ENCODE measurements at regions not wholly inside any gene's neighbourhood (a gene's known extent, or its start where the extent isn't known, plus 50 kb on each side); places are given as distances from the start of the nearest gene placed in this dataset.

DNA sequence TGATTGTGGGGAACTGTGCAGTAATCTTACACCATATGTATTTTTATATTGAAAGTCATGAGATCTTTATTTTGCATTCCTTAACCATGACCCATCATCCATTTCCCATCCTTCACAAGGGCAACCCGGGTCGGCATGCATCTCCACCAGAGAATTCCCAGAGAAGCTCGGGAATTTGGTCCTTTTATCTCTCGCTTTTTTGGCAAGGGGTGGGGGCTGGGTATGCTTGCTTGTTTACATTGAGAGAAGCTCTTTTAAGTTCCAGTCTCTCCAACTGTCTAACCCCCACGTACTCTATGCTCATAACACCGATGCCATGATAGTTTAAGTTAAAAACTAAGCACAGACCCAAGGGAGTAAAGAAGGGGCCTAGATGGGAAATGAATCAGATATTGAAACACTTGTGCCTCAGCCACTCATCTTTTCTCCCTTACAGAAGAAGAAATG, 109.9 kb upstream of the NFIB start:
- no peak overlapping the region for H3K4me3 ChIP-seq (ENCODE audit: low read length)
- DNase-seq (ENCODE audit: low read depth), result peak; percentile 43
- no peak for TF ChIP-seq CTCF (conservative IDR thresholded peaks at IDR 0.05; ENCODE audit: low read depth, low read length)

- no peak for DNase-seq (ENCODE audit: low read depth)
- no peak overlapping the region for H3K4me3 ChIP-seq (ENCODE audit: low read length)
- TF ChIP-seq CTCF (conservative IDR thresholded peaks at IDR 0.05; ENCODE audit: low read depth, low read length), result no peak
Observed at GRCh38 chr9:14421291-14421690, 107.3 kb upstream of the NFIB start.

DNA sequence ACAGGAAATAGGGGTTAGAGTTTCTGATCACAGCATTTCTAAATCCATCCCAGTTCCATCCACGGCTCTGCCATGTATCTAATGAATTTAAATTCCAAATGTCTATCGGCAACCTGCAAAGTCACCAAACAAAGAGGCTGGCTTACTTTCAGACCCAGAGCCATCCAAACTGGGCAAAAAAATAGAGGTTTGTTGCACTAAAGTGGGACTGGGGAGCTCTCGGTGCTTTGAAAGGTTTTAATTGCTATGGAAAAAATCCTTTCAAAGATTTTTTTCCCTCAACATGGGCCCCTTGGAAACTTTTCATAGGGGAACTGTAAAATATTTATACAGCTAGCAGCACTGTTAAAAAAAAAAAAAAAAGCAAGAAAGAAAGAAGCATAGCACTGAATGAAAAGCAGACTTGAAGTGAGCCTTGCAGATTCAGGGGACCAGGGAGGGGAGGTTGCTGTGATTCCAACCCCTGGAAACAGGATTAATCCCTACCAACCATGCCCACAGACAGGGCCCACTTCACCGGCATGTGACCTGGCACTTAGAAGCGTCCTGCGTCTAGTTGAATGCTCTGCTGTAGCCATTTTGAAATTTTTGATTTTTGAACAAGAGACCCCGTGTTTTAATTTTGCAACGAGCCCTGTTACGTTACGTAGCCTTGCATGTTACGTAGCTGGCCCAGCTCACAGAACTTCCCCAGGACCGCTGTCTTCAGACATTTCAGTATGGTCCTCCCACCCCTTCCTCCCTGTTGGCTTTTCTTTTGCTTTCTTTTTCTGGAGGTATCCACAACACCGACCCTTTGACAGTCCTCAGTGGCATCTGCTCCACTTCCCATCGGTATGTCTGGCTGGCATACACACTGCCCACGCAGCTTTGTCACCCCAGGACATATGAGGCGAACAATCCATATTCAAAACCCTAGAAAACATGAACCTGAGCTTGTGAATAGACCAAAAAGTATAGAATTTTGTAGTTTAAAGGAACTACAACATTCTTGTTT, 105.3 kb upstream of the NFIB start:
- TF ChIP-seq CTCF (conservative IDR thresholded peaks at IDR 0.05; ENCODE audit: low read depth, low read length), result no peak
- H3K4me3 ChIP-seq (ENCODE audit: low read length), result no peak overlapping the region
- DNase-seq (ENCODE audit: low read depth), result no peak

DNA sequence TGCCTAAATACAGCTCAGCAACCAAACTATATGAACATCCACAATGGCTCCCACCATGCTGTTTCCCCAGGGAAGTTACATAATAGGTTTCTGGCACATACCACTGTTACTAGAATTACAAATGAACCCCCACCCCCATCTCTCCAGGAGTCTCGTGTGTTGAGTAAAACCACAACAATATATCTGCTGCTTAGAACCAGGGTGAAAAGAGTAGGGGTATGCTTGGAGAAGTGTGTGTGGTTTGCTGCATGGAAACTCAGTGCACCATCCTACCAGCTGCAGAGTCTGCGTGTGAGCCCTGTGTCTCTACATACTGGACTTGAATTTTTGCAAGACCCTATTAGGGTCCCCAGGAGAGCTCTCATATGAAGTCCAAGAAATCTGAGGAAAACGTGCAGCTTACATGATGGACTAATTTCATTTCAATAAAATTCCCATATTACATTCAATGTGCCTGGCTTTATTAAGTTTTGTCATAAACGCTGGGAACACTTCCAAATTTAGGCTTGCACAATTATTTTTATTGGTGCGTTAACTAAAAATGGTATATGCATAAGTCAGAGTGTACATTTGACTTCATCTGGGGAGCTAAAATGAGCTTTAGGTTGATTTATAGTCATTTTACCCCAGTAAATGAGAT, 104.5 kb upstream of the NFIB start:
- no peak for TF ChIP-seq CTCF (conservative IDR thresholded peaks at IDR 0.05; ENCODE audit: low read depth, low read length)
- DNase-seq (ENCODE audit: low read depth), result no peak
- no peak overlapping the region for H3K4me3 ChIP-seq (ENCODE audit: low read length)

DNA sequence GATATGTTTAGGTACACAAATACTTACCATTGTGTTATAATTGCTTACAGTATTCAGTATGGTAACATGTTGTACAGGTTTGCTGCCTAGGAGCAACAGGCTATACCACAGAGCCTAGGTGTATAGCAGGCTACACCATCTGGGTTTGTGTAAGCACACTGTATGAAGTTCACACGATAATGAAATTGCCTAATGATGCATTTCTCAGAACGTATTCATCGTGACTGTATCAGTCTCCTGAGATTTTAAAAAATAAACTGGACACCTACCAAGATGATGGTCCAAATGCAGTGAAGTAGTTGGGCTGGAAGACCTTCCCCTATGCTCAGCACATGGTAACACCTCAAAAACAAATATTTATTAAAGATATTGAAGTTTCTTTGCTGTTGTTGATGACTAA, 103.3 kb upstream of the NFIB start:
- no peak overlapping the region for H3K4me3 ChIP-seq (ENCODE audit: low read length)
- DNase-seq (ENCODE audit: low read depth), result no peak
- TF ChIP-seq CTCF (conservative IDR thresholded peaks at IDR 0.05; ENCODE audit: low read depth, low read length), result no peak

GRCh38 chr9:14415947-14416346, 102.0 kb upstream of the NFIB start:
- no peak overlapping the region for H3K4me3 ChIP-seq (ENCODE audit: low read length)
- no peak for DNase-seq (ENCODE audit: low read depth)
- no peak for TF ChIP-seq CTCF (conservative IDR thresholded peaks at IDR 0.05; ENCODE audit: low read depth, low read length)

All from retinal pigment epithelial cell (primary cell).